A673 (cell line): ENCODE measurements at regions not wholly inside any gene's neighbourhood (a gene's known extent, or its start where the extent isn't known, plus 50 kb on each side); places are given as distances from the start of the nearest gene placed in this dataset.

Experiments
- BruUV-seq: library from RNA; stranded (reverse); fragments of 400-500 nt; replicated peaks from 2 replicates; lab custom pipeline; 2021; lab: Mats Ljungman, UMichigan
- CTCF ChIA-PET: fragments of 300-600 bp; sonication (Branson Sonifier 250); formaldehyde crosslinking; loops from one replicate; lab custom pipeline; 2022; ENCODE audit warnings: antibody characterized with exemption; lab: Charles Lee
- POLR2A ChIA-PET: fragments of 300-600 bp; sonication (Branson Sonifier 250); formaldehyde crosslinking; loops from one replicate; lab custom pipeline; 2022; ENCODE audit warnings: antibody characterized with exemption; ENCODE audit not compliant: low non-redundant PET; lab: Charles Lee
- DNase-seq: peaks from one replicate; pipeline ENCODE4 v3.0.0-alpha.2; 2015; ENCODE audit warnings: low spot score
- H3K27ac ChIP-seq: fragments of 200-600 bp; sonication (generic); 2 replicates; pipeline ENCODE4 v1.5.1; 2016; ENCODE audit warnings: mixed run types, low read depth, mild to moderate bottlenecking, mixed read lengths, antibody characterized with exemption, low read length; ENCODE audit not compliant: poor library complexity, severe bottlenecking
- H3K27me3 ChIP-seq: fragments of 200-600 bp; sonication (generic); replicated peaks from 2 replicates; pipeline ENCODE4 v1.6.1; 2017; ENCODE audit warnings: mixed run types, low read depth, mild to moderate bottlenecking, mixed read lengths, antibody characterized with exemption, low read length; ENCODE audit not compliant: insufficient read depth, poor library complexity
- H3K36me3 ChIP-seq: fragments of 200-600 bp; sonication (generic); 2 replicates; pipeline ENCODE4 v1.6.1; 2016; ENCODE audit warnings: mixed run types, mild to moderate bottlenecking, mixed read lengths, antibody characterized with exemption, low read length; ENCODE audit not compliant: insufficient read depth, poor library complexity, severe bottlenecking
- H3K4me1 ChIP-seq: fragments of 200-600 bp; sonication (generic); 2 replicates; pipeline ENCODE4 v1.6.1; 2017; ENCODE audit warnings: mixed run types, mild to moderate bottlenecking, mixed read lengths, antibody characterized with exemption, low read length; ENCODE audit not compliant: insufficient read depth, poor library complexity, severe bottlenecking
- H3K4me3 ChIP-seq: fragments of 200-600 bp; sonication (generic); 2 replicates; pipeline ENCODE4 v1.5.1; 2016; ENCODE audit warnings: low read depth, mixed run types, mild to moderate bottlenecking, mixed read lengths, low read length; ENCODE audit not compliant: poor library complexity, severe bottlenecking
- H3K9me3 ChIP-seq: fragments of 200-600 bp; sonication (generic); 2 replicates; pipeline ENCODE4 v1.6.1; 2016; ENCODE audit warnings: mixed run types, low read depth, mild to moderate bottlenecking, mixed read lengths, antibody characterized with exemption, low read length; ENCODE audit not compliant: poor library complexity, severe bottlenecking
- EZH2 ChIP-seq: fragments of 200-600 bp; sonication (generic); IDR thresholded peaks from 2 replicates; pipeline ENCODE4 v1.6.1; 2017; ENCODE audit warnings: borderline replicate concordance, low read depth, mild to moderate bottlenecking, mixed read lengths, antibody characterized with exemption, low read length; ENCODE audit not compliant: poor library complexity, severe bottlenecking
- intact Hi-C: fragments of 100-400 bp; cut with micrococcal nuclease; formaldehyde crosslinking; loops from one replicate; pipeline ENCODE4 v1.10.0; 2022; ENCODE audit not compliant: unreplicated experiment
- TF ChIP-seq, protein P1 (sequence below): fragments of 300-800, 200-600 bp; sonication (generic); conservative IDR thresholded peaks from 2 replicates; pipeline ENCODE4 v1.5.1; 2017; ENCODE audit warnings: low read depth, mild to moderate bottlenecking, antibody characterized with exemption, low read length, moderate library complexity, mixed read lengths

DNA sequence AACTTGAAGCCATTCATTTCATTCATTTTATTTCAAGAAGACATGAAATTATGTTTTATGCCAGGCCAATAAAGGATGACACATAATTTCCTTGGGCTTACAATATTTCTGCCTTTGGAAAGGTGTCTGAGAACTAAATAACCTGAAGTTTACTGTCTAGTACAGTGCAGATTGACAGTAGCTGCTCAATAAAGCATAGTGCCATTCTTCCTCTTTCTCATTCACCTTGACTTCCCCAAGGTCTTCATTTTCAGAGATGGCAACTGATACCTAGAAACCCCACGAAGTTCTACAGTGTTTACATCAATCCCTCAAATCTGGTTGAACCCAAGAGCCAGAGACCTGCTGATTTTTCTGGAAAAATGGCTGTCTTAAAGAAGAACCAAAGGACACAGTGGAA lies 144.3 kb upstream of the SYN3 start:
- H3K4me1 ChIP-seq = no peaks in the 10 kb centered on the region
- H3K9me3 ChIP-seq = no peaks in the 10 kb centered on the region
- TF ChIP-seq, protein P1, sequence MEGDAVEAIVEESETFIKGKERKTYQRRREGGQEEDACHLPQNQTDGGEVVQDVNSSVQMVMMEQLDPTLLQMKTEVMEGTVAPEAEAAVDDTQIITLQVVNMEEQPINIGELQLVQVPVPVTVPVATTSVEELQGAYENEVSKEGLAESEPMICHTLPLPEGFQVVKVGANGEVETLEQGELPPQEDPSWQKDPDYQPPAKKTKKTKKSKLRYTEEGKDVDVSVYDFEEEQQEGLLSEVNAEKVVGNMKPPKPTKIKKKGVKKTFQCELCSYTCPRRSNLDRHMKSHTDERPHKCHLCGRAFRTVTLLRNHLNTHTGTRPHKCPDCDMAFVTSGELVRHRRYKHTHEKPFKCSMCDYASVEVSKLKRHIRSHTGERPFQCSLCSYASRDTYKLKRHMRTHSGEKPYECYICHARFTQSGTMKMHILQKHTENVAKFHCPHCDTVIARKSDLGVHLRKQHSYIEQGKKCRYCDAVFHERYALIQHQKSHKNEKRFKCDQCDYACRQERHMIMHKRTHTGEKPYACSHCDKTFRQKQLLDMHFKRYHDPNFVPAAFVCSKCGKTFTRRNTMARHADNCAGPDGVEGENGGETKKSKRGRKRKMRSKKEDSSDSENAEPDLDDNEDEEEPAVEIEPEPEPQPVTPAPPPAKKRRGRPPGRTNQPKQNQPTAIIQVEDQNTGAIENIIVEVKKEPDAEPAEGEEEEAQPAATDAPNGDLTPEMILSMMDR = no peak
- TF ChIP-seq EZH2 = no peak
- H3K36me3 ChIP-seq = no peaks in the 10 kb centered on the region
- no peak overlapping the region for H3K4me3 ChIP-seq
- BruUV-seq = no TSS peak
- intact Hi-C loops = no loop called here
- DNase-seq = no peak
- no peak overlapping the region for H3K27ac ChIP-seq
- ChIA-PET CTCF (interaction anchor here (0.5 to 0.7 kb wide), 2 partner anchors 55 to 110 kb away, joined by 4 to 5 read pairs; no protein-coding TSS in a partner anchor), POLR2A (no interaction called here)
- peaks cover 11% of the 10 kb centered on the region for H3K27me3 ChIP-seq

DNA sequence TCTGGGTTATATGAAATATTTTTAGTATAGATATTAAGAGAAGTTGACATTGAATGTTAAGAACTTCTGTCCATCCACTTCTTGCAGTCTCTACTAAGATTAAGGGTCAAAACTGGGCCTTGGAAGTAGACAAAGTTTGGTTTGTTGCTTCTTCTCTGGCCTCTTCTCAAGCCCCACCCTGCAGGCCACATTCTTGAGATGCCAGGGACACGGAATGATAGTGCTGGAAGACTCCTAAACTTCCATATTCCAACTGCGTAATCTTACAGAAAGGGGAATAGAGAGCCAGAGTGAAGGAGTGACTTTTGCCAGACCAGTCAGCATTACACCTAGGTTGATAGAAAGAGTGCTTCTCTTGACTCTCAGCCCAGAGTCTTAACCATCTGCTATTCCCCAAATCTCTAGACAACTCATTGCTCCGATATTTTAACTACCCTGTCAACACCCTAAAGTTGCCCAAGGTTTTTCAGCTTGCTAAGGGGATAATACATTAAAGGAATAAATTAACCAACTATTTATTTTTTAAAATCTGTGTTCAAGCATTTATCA lies 136.4 kb upstream of the SYN3 start:
- no peaks in the 10 kb centered on the region for H3K4me1 ChIP-seq
- H3K36me3 ChIP-seq = no peaks in the 10 kb centered on the region
- no peak overlapping the region for H3K4me3 ChIP-seq
- no peak for TF ChIP-seq EZH2
- TF ChIP-seq, protein P1 = no peak
- intact Hi-C loops = no loop called here
- no peaks in the 10 kb centered on the region for H3K27me3 ChIP-seq
- ChIA-PET CTCF (no interaction called here), POLR2A (no interaction called here)
- no TSS peak for BruUV-seq
- no peaks in the 10 kb centered on the region for H3K9me3 ChIP-seq
- no peak overlapping the region for H3K27ac ChIP-seq
- no peak for DNase-seq

DNA sequence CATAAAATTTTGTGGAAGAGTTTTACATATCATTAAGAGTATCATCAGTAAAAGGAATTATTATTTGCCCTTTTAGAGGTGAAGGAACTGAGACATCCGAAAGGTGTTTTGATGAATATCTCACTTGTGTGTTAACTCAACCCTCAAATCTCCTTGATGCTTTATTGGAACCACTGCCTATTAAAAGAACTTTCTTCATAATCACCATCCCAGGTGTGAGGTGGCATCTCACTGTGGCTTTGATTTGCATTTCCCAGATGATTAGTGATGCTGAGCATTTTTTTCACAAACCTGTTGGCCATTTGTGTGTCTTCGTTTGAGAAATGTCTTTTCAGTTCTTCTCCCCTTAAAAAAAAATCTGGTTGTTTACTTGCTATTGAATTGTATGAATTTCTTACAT lies 134.0 kb upstream of the SYN3 start:
- H3K27me3 ChIP-seq = no peaks in the 10 kb centered on the region
- intact Hi-C loops = no loop called here
- H3K36me3 ChIP-seq = no peaks in the 10 kb centered on the region
- no TSS peak for BruUV-seq
- H3K4me1 ChIP-seq = no peaks in the 10 kb centered on the region
- DNase-seq = no peak
- CTCF ChIA-PET = no interaction called here
- no peak overlapping the region for H3K4me3 ChIP-seq
- H3K9me3 ChIP-seq = no peaks in the 10 kb centered on the region
- no peak overlapping the region for H3K27ac ChIP-seq
- POLR2A ChIA-PET = no interaction called here
- no peak for TF ChIP-seq EZH2
- TF ChIP-seq, protein P1 = no peak
